ENCODE measurements at regions not wholly inside any gene's neighbourhood (a gene's known extent, or its start where the extent isn't known, plus 50 kb on each side); places are given as distances from the start of the nearest gene placed in this dataset.

DNA sequence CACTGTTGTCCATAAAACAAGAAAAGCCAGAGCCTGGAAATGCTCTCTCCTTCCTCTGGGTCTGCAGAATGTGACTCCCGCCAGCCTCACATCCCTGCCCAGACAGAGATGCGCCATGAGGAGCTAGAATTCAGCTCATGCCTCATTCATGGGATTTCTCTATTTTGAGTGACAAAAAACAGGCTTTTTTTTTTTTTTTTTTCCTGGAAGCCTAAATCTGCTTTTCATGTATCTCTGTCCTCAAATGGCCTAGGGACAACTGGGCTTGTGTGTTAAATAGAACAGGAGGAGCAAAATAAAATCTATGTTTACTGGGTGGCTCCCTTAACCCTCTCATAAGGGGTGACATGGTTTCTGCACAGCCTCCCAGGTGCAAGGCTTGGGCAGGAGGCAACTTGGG lies 679.7 kb upstream of the AUTS2 start:
- ATAC-seq (ENCODE audit: low FRiP score in 2 of 2) (no peak), DNase-seq (no peak)
- TF ChIP-seq, protein P1, sequence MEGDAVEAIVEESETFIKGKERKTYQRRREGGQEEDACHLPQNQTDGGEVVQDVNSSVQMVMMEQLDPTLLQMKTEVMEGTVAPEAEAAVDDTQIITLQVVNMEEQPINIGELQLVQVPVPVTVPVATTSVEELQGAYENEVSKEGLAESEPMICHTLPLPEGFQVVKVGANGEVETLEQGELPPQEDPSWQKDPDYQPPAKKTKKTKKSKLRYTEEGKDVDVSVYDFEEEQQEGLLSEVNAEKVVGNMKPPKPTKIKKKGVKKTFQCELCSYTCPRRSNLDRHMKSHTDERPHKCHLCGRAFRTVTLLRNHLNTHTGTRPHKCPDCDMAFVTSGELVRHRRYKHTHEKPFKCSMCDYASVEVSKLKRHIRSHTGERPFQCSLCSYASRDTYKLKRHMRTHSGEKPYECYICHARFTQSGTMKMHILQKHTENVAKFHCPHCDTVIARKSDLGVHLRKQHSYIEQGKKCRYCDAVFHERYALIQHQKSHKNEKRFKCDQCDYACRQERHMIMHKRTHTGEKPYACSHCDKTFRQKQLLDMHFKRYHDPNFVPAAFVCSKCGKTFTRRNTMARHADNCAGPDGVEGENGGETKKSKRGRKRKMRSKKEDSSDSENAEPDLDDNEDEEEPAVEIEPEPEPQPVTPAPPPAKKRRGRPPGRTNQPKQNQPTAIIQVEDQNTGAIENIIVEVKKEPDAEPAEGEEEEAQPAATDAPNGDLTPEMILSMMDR (IDR thresholded peaks at IDR 0.05), result no peak
- TF ChIP-seq POLR2A (IDR thresholded peaks at IDR 0.05) (no peak), POLR2AphosphoS5 (IDR thresholded peaks at IDR 0.05) (no peak), EP300 (IDR thresholded peaks at IDR 0.05) (no peak)
- Histone ChIP-seq H3K4me1 (no peaks in the 10 kb centered on the region), H3K27me3 (no peaks in the 10 kb centered on the region), H3K36me3 (no peaks in the 10 kb centered on the region), H3K27ac (no peak overlapping the region), H3K4me3 (no peak overlapping the region), H3K9me3 (peaks cover 0 to 17% (median 0%) of the 10 kb centered on the region in 4 donors)
- 96 to 100% methylated on average over 2 of the region's 2 CpGs for WGBS, 2 donors

DNA sequence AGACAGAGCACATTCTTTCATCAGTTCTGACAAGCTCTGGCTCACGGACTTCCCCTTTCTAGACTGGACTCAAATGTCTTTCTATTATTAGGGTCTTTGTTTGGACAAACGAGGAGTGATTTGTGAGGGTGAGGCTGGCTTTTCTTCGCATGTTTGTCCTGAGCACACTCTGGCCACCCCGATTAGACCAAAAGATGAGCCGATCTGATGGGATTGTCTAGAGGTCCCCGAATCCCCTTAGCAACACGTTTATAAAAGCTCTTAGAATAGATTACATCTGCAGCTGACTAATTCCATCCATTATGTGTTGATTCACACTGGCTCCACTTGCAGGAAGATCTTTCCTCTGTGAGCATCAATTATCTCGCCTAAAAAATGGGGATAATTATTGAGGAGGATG lies 675.4 kb upstream of the AUTS2 start:
- H3K27ac ChIP-seq, result no peak overlapping the region

DNA sequence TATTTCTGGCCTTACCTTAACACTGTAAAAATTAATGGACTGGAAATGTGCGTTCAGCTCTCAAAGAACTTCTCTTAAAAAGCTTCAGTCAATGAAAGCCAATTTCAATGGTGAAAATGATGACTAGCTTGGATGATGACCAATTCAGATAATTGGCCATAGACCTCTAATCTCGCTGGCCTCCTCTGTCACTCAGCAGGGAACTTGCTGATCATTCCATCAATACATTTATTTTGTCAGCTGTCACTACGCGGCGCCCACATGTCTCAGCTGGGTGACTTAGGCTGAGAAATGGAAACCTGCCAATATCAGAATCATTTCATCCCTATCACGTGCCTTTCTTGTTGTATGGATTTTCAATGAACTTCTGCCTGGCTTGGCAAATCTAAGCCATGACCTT lies 673.0 kb upstream of the AUTS2 start:
- TF ChIP-seq EP300 (IDR thresholded peaks at IDR 0.05) (no peak), POLR2A (IDR thresholded peaks at IDR 0.05) (no peak)
- TF ChIP-seq, protein P1 (IDR thresholded peaks at IDR 0.05), result no peak

More for the DNA sequence above, 675.4 kb upstream of the AUTS2 start:
- H3K9me3 ChIP-seq, result peaks cover 0 to 13% (median 0%) of the 10 kb centered on the region in 4 donors
- DNase-seq, result no peak
- no peaks in the 10 kb centered on the region for H3K4me1 ChIP-seq
- no peaks in the 10 kb centered on the region for H3K36me3 ChIP-seq
- H3K4me3 ChIP-seq, result no peak overlapping the region
- no peak for ATAC-seq (ENCODE audit: low FRiP score in 2 of 2)
- H3K27me3 ChIP-seq, result no peaks in the 10 kb centered on the region
- no peak for TF ChIP-seq EP300 (IDR thresholded peaks at IDR 0.05)
- no peak for TF ChIP-seq POLR2A (IDR thresholded peaks at IDR 0.05)
- TF ChIP-seq POLR2AphosphoS5 (IDR thresholded peaks at IDR 0.05), result no peak
- TF ChIP-seq, protein P1 (IDR thresholded peaks at IDR 0.05), result no peak
- 46 to 51% methylated on average over 8 of the region's 8 CpGs for WGBS, 2 donors

DNA sequence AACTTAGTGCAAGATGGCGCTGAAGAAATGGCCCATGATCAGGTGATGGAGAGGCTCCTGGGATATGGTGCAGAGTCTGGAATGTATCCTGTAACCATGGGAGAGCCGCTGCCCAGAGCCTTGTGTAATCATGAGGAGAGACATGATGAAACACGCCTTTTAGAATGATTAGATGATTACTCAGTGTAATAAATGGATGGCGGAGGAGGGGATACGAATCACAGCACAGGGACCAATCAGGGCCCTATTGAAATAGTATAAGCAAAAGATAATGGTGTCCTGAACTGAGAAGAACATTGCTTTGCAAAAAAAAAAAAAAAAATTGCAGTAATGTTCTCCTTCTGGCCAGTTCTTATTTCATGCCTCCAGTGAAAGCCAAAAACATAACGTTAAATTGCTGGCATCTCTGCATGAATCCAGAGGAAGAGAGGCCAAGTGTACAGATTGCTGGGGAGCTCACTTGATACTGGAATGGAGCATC lies 668.5 kb upstream of the AUTS2 start:
- 81 to 82% methylated on average over 6 of the region's 6 CpGs for WGBS, 2 donors
- ATAC-seq (ENCODE audit: low FRiP score in 2 of 2) (peak; percentile 21 to 92), DNase-seq (no peak)
- H3K9me3 ChIP-seq, result no peaks in the 10 kb centered on the region
- H3K27me3 ChIP-seq, result no peaks in the 10 kb centered on the region
- no peak overlapping the region for H3K4me3 ChIP-seq
- H3K36me3 ChIP-seq, result no peaks in the 10 kb centered on the region
- H3K4me1 ChIP-seq, result no peaks in the 10 kb centered on the region
- H3K27ac ChIP-seq, result no peak overlapping the region
- TF ChIP-seq POLR2AphosphoS5 (IDR thresholded peaks at IDR 0.05) (no peak), POLR2A (IDR thresholded peaks at IDR 0.05) (no peak), EP300 (IDR thresholded peaks at IDR 0.05) (no peak)
- TF ChIP-seq, protein P1 (IDR thresholded peaks at IDR 0.05), result no peak

More for the DNA sequence above, 673.0 kb upstream of the AUTS2 start:
- Histone ChIP-seq H3K27me3 (no peaks in the 10 kb centered on the region), H3K9me3 (peaks cover 0 to 13% (median 0%) of the 10 kb centered on the region in 4 donors), H3K4me3 (no peak overlapping the region), H3K36me3 (no peaks in the 10 kb centered on the region), H3K27ac (no peak overlapping the region), H3K4me1 (no peaks in the 10 kb centered on the region)
- DNase-seq (no peak), ATAC-seq (ENCODE audit: low FRiP score in 2 of 2) (no peak)
- WGBS, 2 donors, result 79 to 80% methylated on average over 6 of the region's 6 CpGs

DNA sequence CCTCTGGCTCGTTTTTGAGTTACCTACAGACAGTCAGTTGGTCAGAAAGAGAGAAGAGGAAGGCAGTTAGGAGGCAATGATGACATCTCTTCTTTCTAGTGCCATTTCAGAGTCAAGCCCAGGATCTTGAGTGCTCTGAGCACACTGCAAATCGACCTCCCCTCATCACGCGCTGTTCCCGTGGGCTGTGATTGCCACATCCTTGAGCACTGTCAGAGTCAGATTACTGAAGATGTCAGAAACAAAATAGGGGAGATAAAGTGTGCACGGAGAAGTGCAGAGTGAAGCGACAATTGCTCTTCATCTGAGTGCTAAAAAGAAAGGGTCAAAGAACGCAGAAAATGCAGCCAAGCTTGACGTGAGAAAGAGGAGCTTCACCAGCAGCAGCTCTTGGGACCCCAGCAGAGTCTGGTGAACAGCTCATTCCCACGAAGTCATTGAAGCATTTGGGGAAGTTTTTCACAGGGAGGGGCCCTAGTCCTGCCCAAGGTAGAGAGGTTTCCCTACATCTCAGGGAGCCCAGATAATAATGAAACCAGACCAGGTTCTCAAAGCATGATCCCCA lies 661.7 kb upstream of the AUTS2 start:
- 60 to 66% methylated on average over 10 of the region's 10 CpGs for WGBS, 2 donors
- TF ChIP-seq POLR2A (IDR thresholded peaks at IDR 0.05), result no peak
- TF ChIP-seq EP300 (IDR thresholded peaks at IDR 0.05), result no peak
- TF ChIP-seq, protein P1 (IDR thresholded peaks at IDR 0.05), result no peak
- TF ChIP-seq POLR2AphosphoS5 (IDR thresholded peaks at IDR 0.05), result no peak
- no peak for ATAC-seq (ENCODE audit: low FRiP score in 2 of 2)

More for the DNA sequence above, 661.7 kb upstream of the AUTS2 start:
- no peaks in the 10 kb centered on the region for H3K4me1 ChIP-seq
- H3K4me3 ChIP-seq, result no peak overlapping the region
- no peaks in the 10 kb centered on the region for H3K36me3 ChIP-seq
- no peaks in the 10 kb centered on the region for H3K27me3 ChIP-seq
- no peak overlapping the region for H3K27ac ChIP-seq
- DNase-seq, result no peak
- peaks cover 0 to 4% (median 0%) of the 10 kb centered on the region in 4 donors for H3K9me3 ChIP-seq
